Stomach smooth muscle (tissue), 2 donors: ENCODE measurements at regions not wholly inside any gene's neighbourhood (a gene's known extent, or its start where the extent isn't known, plus 50 kb on each side); places are given as distances from the start of the nearest gene placed in this dataset.

ENCODE experiments used
- H3K27ac ChIP-seq: one replicate; pipeline ENCODE4 v1.7.0; 2013; ENCODE audit warnings: mild to moderate bottlenecking, low read length, inconsistent platforms
- H3K27me3 ChIP-seq, 2 donors: one replicate each; pipeline ENCODE4 v1.7.0; 2013; ENCODE audit warnings: low read length in 2 of 2; ENCODE audit not compliant: insufficient read depth in 2 of 2, control insufficient read depth in 1 of 2
- H3K36me3 ChIP-seq, 2 donors: one replicate each; pipeline ENCODE4 v1.7.0; 2013; ENCODE audit warnings: low read length in 2 of 2; ENCODE audit not compliant: control insufficient read depth in 2 of 2, insufficient read depth in 2 of 2
- H3K4me1 ChIP-seq: one replicate; pipeline ENCODE4 v1.7.0; 2013; ENCODE audit warnings: low read length; ENCODE audit not compliant: control insufficient read depth, insufficient read depth
- H3K4me3 ChIP-seq, 2 donors: one replicate each; pipeline ENCODE4 v1.7.0; 2013; ENCODE audit warnings: low read length in 2 of 2
- H3K9ac ChIP-seq, 2 donors: one replicate each; pipeline ENCODE4 v1.7.0; 2013; ENCODE audit warnings: low read length in 2 of 2, mild to moderate bottlenecking in 1 of 2
- H3K9me3 ChIP-seq, 2 donors: one replicate each; pipeline ENCODE4 v1.7.0; 2013; ENCODE audit warnings: low read length in 2 of 2; ENCODE audit not compliant: control insufficient read depth in 2 of 2
- donor health status: healthy.
- donor health status: Pancreatic carcinoma.

- Histone ChIP-seq H3K27me3 (no peaks in the 10 kb centered on the region), H3K9ac (no peak overlapping the region), H3K27ac (no peak overlapping the region), H3K4me3 (no peak overlapping the region), H3K4me1 (no peaks in the 10 kb centered on the region), H3K9me3 (peaks cover 10% of the 10 kb centered on the region in 2 donors), H3K36me3 (no peaks in the 10 kb centered on the region)
Measured at GRCh38 chr10:2861632-2862210, 205.6 kb upstream of the PFKP start.

GRCh38 chr10:2858452-2858851 lies 208.9 kb upstream of the PFKP start:
- H3K9ac ChIP-seq = no peak overlapping the region

GRCh38 chr10:2856598-2856997 lies 210.8 kb upstream of the PFKP start:
- H3K9me3 ChIP-seq = peaks cover 10% of the 10 kb centered on the region in 2 donors
- H3K27me3 ChIP-seq = no peaks in the 10 kb centered on the region
- no peak overlapping the region for H3K4me3 ChIP-seq
- no peaks in the 10 kb centered on the region for H3K4me1 ChIP-seq
- no peaks in the 10 kb centered on the region for H3K36me3 ChIP-seq
- no peak overlapping the region for H3K9ac ChIP-seq
- H3K27ac ChIP-seq = no peak overlapping the region

More at GRCh38 chr10:2858452-2858851, 208.9 kb upstream of the PFKP start:
- Histone ChIP-seq H3K4me1 (no peaks in the 10 kb centered on the region), H3K27ac (no peak overlapping the region), H3K9me3 (peaks cover 10% of the 10 kb centered on the region in 2 donors), H3K36me3 (no peaks in the 10 kb centered on the region), H3K4me3 (no peak overlapping the region), H3K27me3 (no peaks in the 10 kb centered on the region)

GRCh38 chr10:2852574-2853323 lies 214.6 kb upstream of the PFKP start:
- no peaks in the 10 kb centered on the region for H3K4me1 ChIP-seq
- peaks cover 0 to 2% of the 10 kb centered on the region in 2 donors for H3K9me3 ChIP-seq
- H3K27me3 ChIP-seq = no peaks in the 10 kb centered on the region
- no peaks in the 10 kb centered on the region for H3K36me3 ChIP-seq
- no peak overlapping the region for H3K9ac ChIP-seq
- H3K4me3 ChIP-seq = no peak overlapping the region
- H3K27ac ChIP-seq = no peak overlapping the region

GRCh38 chr10:2851566-2851965 lies 215.8 kb upstream of the PFKP start:
- H3K4me3 ChIP-seq = no peak overlapping the region
- no peak overlapping the region for H3K9ac ChIP-seq
- H3K27ac ChIP-seq = no peak overlapping the region
- H3K27me3 ChIP-seq = no peaks in the 10 kb centered on the region
- H3K36me3 ChIP-seq = no peaks in the 10 kb centered on the region
- peaks cover 0 to 2% of the 10 kb centered on the region in 2 donors for H3K9me3 ChIP-seq
- H3K4me1 ChIP-seq = no peaks in the 10 kb centered on the region

- no peak overlapping the region for H3K27ac ChIP-seq
- no peak overlapping the region for H3K9ac ChIP-seq
- H3K36me3 ChIP-seq = no peaks in the 10 kb centered on the region
- no peaks in the 10 kb centered on the region for H3K4me1 ChIP-seq
- H3K27me3 ChIP-seq = no peaks in the 10 kb centered on the region
- no peak overlapping the region for H3K4me3 ChIP-seq
- peaks cover 0 to 2% of the 10 kb centered on the region in 2 donors for H3K9me3 ChIP-seq
Measured at GRCh38 chr10:2850202-2850601, 217.1 kb upstream of the PFKP start.

- Histone ChIP-seq H3K4me1 (no peaks in the 10 kb centered on the region), H3K36me3 (no peaks in the 10 kb centered on the region), H3K27ac (no peak overlapping the region), H3K9me3 (no peaks in the 10 kb centered on the region), H3K27me3 (peaks cover 0 to 2% of the 10 kb centered on the region in 2 donors), H3K9ac (no peak overlapping the region), H3K4me3 (no peak overlapping the region)
Measured at GRCh38 chr10:2844925-2845324, 222.4 kb upstream of the PFKP start.

GRCh38 chr10:2839081-2839725 lies 228.1 kb upstream of the PFKP start:
- Histone ChIP-seq H3K27me3 (peaks cover 4 to 5% of the 10 kb centered on the region in 2 donors), H3K4me1 (peaks cover 2% of the 10 kb centered on the region), H3K27ac (no peak overlapping the region), H3K4me3 (no peak overlapping the region), H3K9me3 (no peaks in the 10 kb centered on the region), H3K9ac (no peak overlapping the region), H3K36me3 (no peaks in the 10 kb centered on the region)

- Histone ChIP-seq H3K4me3 (no peak overlapping the region), H3K36me3 (no peaks in the 10 kb centered on the region), H3K9me3 (no peaks in the 10 kb centered on the region)
Measured at GRCh38 chr10:2837674-2838073, 229.7 kb upstream of the PFKP start.

GRCh38 chr10:2836921-2837662 lies 230.3 kb upstream of the PFKP start:
- H3K9ac ChIP-seq = no peak overlapping the region
- H3K4me3 ChIP-seq = peak overlapping the region in 1 of 2 donors; percentile 8
- no peaks in the 10 kb centered on the region for H3K9me3 ChIP-seq
- H3K4me1 ChIP-seq = peaks cover 2% of the 10 kb centered on the region
- no peaks in the 10 kb centered on the region for H3K36me3 ChIP-seq
- no peak overlapping the region for H3K27ac ChIP-seq
- peaks cover 4 to 5% of the 10 kb centered on the region in 2 donors for H3K27me3 ChIP-seq

More at GRCh38 chr10:2837674-2838073, 229.7 kb upstream of the PFKP start:
- H3K27me3 ChIP-seq = peaks cover 4 to 5% of the 10 kb centered on the region in 2 donors
- no peak overlapping the region for H3K9ac ChIP-seq
- peaks cover 2% of the 10 kb centered on the region for H3K4me1 ChIP-seq
- no peak overlapping the region for H3K27ac ChIP-seq
